GM21825 (cell line): ENCODE measurements at regions not wholly inside any gene's neighbourhood (a gene's known extent, or its start where the extent isn't known, plus 50 kb on each side); places are given as distances from the start of the nearest gene placed in this dataset.
"Not testable (repeated sequence)": the region's sequence is repeated elsewhere in the genome, so short reads cannot be mapped to it uniquely, and the experiment has no call there.

ENCODE experiments used
- ATAC-seq: cut with Tn5 transposase; IDR thresholded peaks from one replicate; pipeline ENCODE4 v1.9.1; 2021; ENCODE audit warnings: mild to moderate bottlenecking, moderate library complexity; ENCODE audit not compliant: unreplicated experiment

GRCh38 chr12:89289720-89290119 is 62.6 kb downstream of the DUSP6 start:
- no peak for ATAC-seq

GRCh38 chr12:89288959-89289358 is 63.3 kb downstream of the DUSP6 start:
- no peak for ATAC-seq

GRCh38 chr12:89286501-89286900 is 65.8 kb downstream of the DUSP6 start:
- ATAC-seq, result no peak

GRCh38 chr12:89281539-89281867 is 70.8 kb downstream of the DUSP6 start:
- no peak for ATAC-seq

- no peak for ATAC-seq
Measured at GRCh38 chr12:89280833-89281538, 71.3 kb downstream of the DUSP6 start.

- ATAC-seq, result no peak
Measured at GRCh38 chr12:89279499-89279898, 72.8 kb downstream of the DUSP6 start.

- no peak for ATAC-seq
Measured at GRCh38 chr12:89278862-89279261, 73.4 kb downstream of the DUSP6 start.

GRCh38 chr12:89278169-89278568 is 74.1 kb downstream of the DUSP6 start:
- no peak for ATAC-seq

GRCh38 chr12:89276860-89277259 is 75.4 kb downstream of the DUSP6 start:
- no peak for ATAC-seq

GRCh38 chr12:89273525-89273924 is 78.8 kb downstream of the DUSP6 start:
- no peak for ATAC-seq

- ATAC-seq, result no peak
Measured at GRCh38 chr12:89270548-89270947, 81.8 kb downstream of the DUSP6 start.

- ATAC-seq, result no peak
Measured at GRCh38 chr12:89269174-89269573, 83.1 kb downstream of the DUSP6 start.

GRCh38 chr12:89267404-89267803 is 84.9 kb downstream of the DUSP6 start:
- no peak for ATAC-seq

- not testable (repeated sequence) for ATAC-seq
Measured at GRCh38 chr12:89266574-89267188, 85.6 kb downstream of the DUSP6 start.

- no peak for ATAC-seq
Measured at GRCh38 chr12:89264837-89265236, 87.5 kb downstream of the DUSP6 start.

GRCh38 chr12:89263900-89264299 is 88.4 kb downstream of the DUSP6 start:
- no peak for ATAC-seq

GRCh38 chr12:89262855-89263552 is 89.3 kb downstream of the DUSP6 start:
- ATAC-seq, result no peak

GRCh38 chr12:89261982-89262381 is 90.3 kb downstream of the DUSP6 start:
- ATAC-seq, result no peak

GRCh38 chr12:89260841-89261637 is 91.3 kb downstream of the DUSP6 start:
- no peak for ATAC-seq

- no peak for ATAC-seq
Measured at GRCh38 chr12:89259821-89260220, 92.5 kb downstream of the DUSP6 start.

- ATAC-seq, result no peak
Measured at GRCh38 chr12:89258240-89258969, 93.9 kb downstream of the DUSP6 start.
